PC-9 (cell line): ENCODE measurements at regions not wholly inside any gene's neighbourhood (a gene's known extent, or its start where the extent isn't known, plus 50 kb on each side); places are given as distances from the start of the nearest gene placed in this dataset.

ENCODE experiments used
- BruUV-seq: library from RNA; stranded (reverse); fragments of 400-500 nt; replicated peaks from 2 replicates; lab custom pipeline; 2021; lab: Mats Ljungman, UMichigan
- CTCF ChIA-PET: fragments of 300-600 bp; sonication (Branson Sonifier 250); formaldehyde crosslinking; loops from one replicate; lab custom pipeline; 2022; ENCODE audit warnings: antibody characterized with exemption; lab: Charles Lee
- POLR2A ChIA-PET: fragments of 300-600 bp; sonication (Branson Sonifier 250); formaldehyde crosslinking; loops from one replicate; lab custom pipeline; 2022; ENCODE audit warnings: antibody characterized with exemption; ENCODE audit not compliant: unreplicated experiment; lab: Charles Lee
- DNase-seq, 2 experiments: peaks; one replicate each; pipeline versions ENCODE4 v3.0.0 to v3.0.0-alpha.2; 2015 to 2022; ENCODE audit warnings: mixed read lengths in 1 of 2
- H2AFZ ChIP-seq: fragments of 200-600 bp; sonication (generic); 2 replicates; pipeline ENCODE4 v1.8.1; 2017; ENCODE audit warnings: antibody characterized with exemption
- H3F3A ChIP-seq: fragments of 200-600 bp; sonication (generic); 2 replicates; pipeline ENCODE4 v1.8.1; 2017; ENCODE audit warnings: antibody characterized with exemption, mild to moderate bottlenecking, low read depth; ENCODE audit not compliant: insufficient read depth
- H3K27ac ChIP-seq: fragments of 200-600 bp; sonication (generic); 2 replicates; pipeline ENCODE4 v1.6.1; 2016; ENCODE audit warnings: mixed run types
- H3K27me3 ChIP-seq: fragments of 200-600 bp; sonication (generic); 2 replicates; pipeline ENCODE4 v1.6.1; 2016; ENCODE audit warnings: low read depth, mixed run types; ENCODE audit not compliant: insufficient read depth
- H3K36me3 ChIP-seq: fragments of 200-600 bp; sonication (generic); 2 replicates; pipeline ENCODE4 v1.6.1; 2016; ENCODE audit warnings: low read depth, mixed run types
- H3K4me1 ChIP-seq: fragments of 200-600 bp; sonication (generic); replicated peaks from 2 replicates; pipeline ENCODE4 v1.6.1; 2016; ENCODE audit warnings: mixed run types; ENCODE audit not compliant: insufficient read depth
- H3K4me2 ChIP-seq: fragments of 200-600 bp; sonication (generic); 2 replicates; pipeline ENCODE4 v1.6.1; 2017; ENCODE audit warnings: mixed run types
- H3K4me3 ChIP-seq: fragments of 200-600 bp; sonication (generic); 2 replicates; pipeline ENCODE4 v1.6.1; 2016; ENCODE audit warnings: mixed run types
- H3K79me2 ChIP-seq: fragments of 200-600 bp; sonication (generic); 2 replicates; pipeline ENCODE4 v1.6.1; 2017; ENCODE audit warnings: low read depth, mixed run types
- H3K9me2 ChIP-seq: fragments of 200-600 bp; sonication (generic); 2 replicates; pipeline ENCODE4 v1.8.1; 2017; ENCODE audit warnings: mild to moderate bottlenecking; ENCODE audit not compliant: insufficient read depth
- H3K9me3 ChIP-seq: fragments of 200-600 bp; sonication (generic); 2 replicates; pipeline ENCODE4 v1.8.1; 2016; ENCODE audit warnings: low read depth; ENCODE audit not compliant: insufficient read depth
- H4K20me1 ChIP-seq: fragments of 200-600 bp; sonication (generic); 2 replicates; pipeline ENCODE4 v1.8.1; 2017; ENCODE audit not compliant: insufficient read depth
- CTCF ChIP-seq: fragments of 200-600 bp; sonication (generic); conservative IDR thresholded peaks from 2 replicates; pipeline ENCODE4 v1.6.1; 2017; ENCODE audit warnings: mixed run types, antibody characterized with exemption, mild to moderate bottlenecking, moderate library complexity
- EZH2 ChIP-seq: fragments of 200-600 bp; sonication (generic); IDR thresholded peaks from 2 replicates; pipeline ENCODE4 v1.8.0; 2017; ENCODE audit warnings: antibody characterized with exemption, low read depth
- intact Hi-C: fragments of 100-400 bp; cut with micrococcal nuclease; formaldehyde crosslinking; loops from one replicate; pipeline ENCODE4 v1.10.0; 2022; ENCODE audit not compliant: unreplicated experiment

DNA sequence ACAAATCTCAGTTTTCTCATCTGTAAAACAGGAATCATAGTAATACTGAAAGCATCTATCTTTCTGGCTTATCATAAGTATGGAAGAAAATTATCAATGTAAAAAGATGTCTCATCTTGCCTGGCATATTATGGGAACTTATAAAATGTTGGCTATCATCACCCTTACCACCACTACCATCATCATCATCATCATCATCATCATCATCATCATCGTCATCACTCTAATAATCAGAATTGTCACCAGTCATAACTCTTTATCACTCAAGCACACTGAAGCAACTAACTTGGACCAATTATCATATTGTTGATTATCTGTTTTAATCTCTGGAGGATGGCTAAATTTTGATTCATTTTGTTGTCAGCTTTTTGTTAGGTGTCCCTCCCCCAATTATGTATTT is 825.4 kb downstream of the SORCS3 start:
- no peak for DNase-seq
- H3K27me3 ChIP-seq: no peaks in the 10 kb centered on the region
- H3K4me2 ChIP-seq: no peak overlapping the region
- H3K9me3 ChIP-seq: no peaks in the 10 kb centered on the region
- TF ChIP-seq CTCF (no peak), EZH2 (no peak)
- POLR2A ChIA-PET: no interaction called here
- H3K79me2 ChIP-seq: no peaks in the 10 kb centered on the region
- no peaks in the 10 kb centered on the region for H3K36me3 ChIP-seq
- H3K4me3 ChIP-seq: no peak overlapping the region
- no peak overlapping the region for H3K27ac ChIP-seq
- no peak overlapping the region for H2AFZ ChIP-seq
- no peaks in the 10 kb centered on the region for H4K20me1 ChIP-seq
- no peaks in the 10 kb centered on the region for H3K4me1 ChIP-seq
- no TSS peak for BruUV-seq
- intact Hi-C loops: no loop called here
- H3K9me2 ChIP-seq: no peaks in the 10 kb centered on the region
- CTCF ChIA-PET: no interaction called here
- H3F3A ChIP-seq: no peaks in the 10 kb centered on the region

- TF ChIP-seq EZH2: no peak
- TF ChIP-seq CTCF: no peak
- no peak overlapping the region for H3K4me2 ChIP-seq
- ChIA-PET POLR2A (no interaction called here), CTCF (no interaction called here)
- H2AFZ ChIP-seq: no peak overlapping the region
- H3K9me3 ChIP-seq: no peaks in the 10 kb centered on the region
- no peaks in the 10 kb centered on the region for H3K9me2 ChIP-seq
- DNase-seq: no peak
- H3K27me3 ChIP-seq: no peaks in the 10 kb centered on the region
- no peaks in the 10 kb centered on the region for H3K79me2 ChIP-seq
- no peaks in the 10 kb centered on the region for H4K20me1 ChIP-seq
- H3K4me1 ChIP-seq: no peaks in the 10 kb centered on the region
- no TSS peak for BruUV-seq
- H3K4me3 ChIP-seq: no peak overlapping the region
- H3K36me3 ChIP-seq: no peaks in the 10 kb centered on the region
- no peak overlapping the region for H3K27ac ChIP-seq
- H3F3A ChIP-seq: no peaks in the 10 kb centered on the region
- intact Hi-C loops: no loop called here
Measured at GRCh38 chr10:105434970-105435369, 793.9 kb downstream of the SORCS3 start.

DNA sequence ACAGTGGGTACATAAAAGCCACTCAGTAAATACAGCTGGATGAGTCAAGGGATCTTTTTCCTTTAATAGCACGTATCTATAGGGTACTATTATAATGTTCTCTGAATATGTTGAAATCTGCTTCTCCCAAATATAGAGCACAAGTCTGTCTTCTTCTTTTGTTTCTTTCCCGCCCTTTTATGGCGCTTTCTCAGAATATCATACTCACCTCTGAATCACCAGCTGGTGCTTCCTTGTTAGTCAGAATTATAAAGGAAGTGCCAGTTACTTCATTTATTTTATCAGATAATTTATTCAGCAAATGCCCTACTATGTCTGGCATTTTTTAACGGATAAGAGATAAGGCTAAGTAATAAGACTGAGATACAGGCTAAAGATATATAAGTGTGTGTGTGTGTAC is 772.9 kb downstream of the SORCS3 start:
- TF ChIP-seq EZH2: no peak
- TF ChIP-seq CTCF: no peak
- ChIA-PET CTCF (no interaction called here), POLR2A (no interaction called here)
- no peak for DNase-seq
- Histone ChIP-seq H3K27ac (no peak overlapping the region), H3K79me2 (no peaks in the 10 kb centered on the region), H3K4me3 (no peak overlapping the region), H3K36me3 (no peaks in the 10 kb centered on the region), H3K4me1 (no peaks in the 10 kb centered on the region), H3K9me3 (no peaks in the 10 kb centered on the region), H3K27me3 (no peaks in the 10 kb centered on the region), H2AFZ (no peak overlapping the region), H4K20me1 (no peaks in the 10 kb centered on the region), H3K4me2 (no peak overlapping the region), H3F3A (no peaks in the 10 kb centered on the region), H3K9me2 (no peaks in the 10 kb centered on the region)
- intact Hi-C loops: no loop called here
- no TSS peak for BruUV-seq
